H9 (cell line): ENCODE measurements at regions not wholly inside any gene's neighbourhood (a gene's known extent, or its start where the extent isn't known, plus 50 kb on each side); places are given as distances from the start of the nearest gene placed in this dataset.
A peak's percentile ranks its signal among the peaks of the same experiment; 100 is the strongest.

Source experiments
- DNase-seq: peaks from one replicate; pipeline ENCODE4 v3.0.0-alpha.2; 2017
- H2AFZ ChIP-seq: one replicate; pipeline ENCODE4 v1.6.1; 2013; ENCODE audit warnings: mild to moderate bottlenecking, low read length, control low read depth, moderate library complexity
- H2AK5ac ChIP-seq: 2 replicates; pipeline ENCODE4 v1.6.1; 2013; ENCODE audit warnings: low read length, control low read depth, mixed read lengths; ENCODE audit not compliant: insufficient read length
- H2BK120ac ChIP-seq: one replicate; pipeline ENCODE4 v1.6.1; 2013; ENCODE audit warnings: low read depth, mild to moderate bottlenecking, low read length, control low read depth, inconsistent platforms; ENCODE audit not compliant: poor library complexity, severe bottlenecking
- H2BK12ac ChIP-seq: 2 replicates; pipeline ENCODE4 v1.6.1; 2013; ENCODE audit warnings: low read length, control low read depth, mixed read lengths, low read depth; ENCODE audit not compliant: insufficient read length
- H2BK15ac ChIP-seq: 2 replicates; pipeline ENCODE4 v1.6.1; 2013; ENCODE audit warnings: low read depth, low read length, control low read depth
- H2BK20ac ChIP-seq: one replicate; pipeline ENCODE4 v1.6.1; 2013; ENCODE audit warnings: low read depth, mild to moderate bottlenecking, low read length, control low read depth, inconsistent platforms; ENCODE audit not compliant: poor library complexity, severe bottlenecking
- H2BK5ac ChIP-seq: 2 replicates; pipeline ENCODE4 v1.6.1; 2013; ENCODE audit warnings: low read length, control low read depth, mixed read lengths; ENCODE audit not compliant: insufficient read length
- H3K14ac ChIP-seq: 2 replicates; pipeline ENCODE4 v1.6.1; 2013; ENCODE audit warnings: low read length, control low read depth; ENCODE audit not compliant: insufficient read depth
- H3K18ac ChIP-seq: 2 replicates; pipeline ENCODE4 v1.6.1; 2013; ENCODE audit warnings: low read depth, mild to moderate bottlenecking, mixed read lengths, low read length, control low read depth; ENCODE audit not compliant: insufficient read length
- H3K23ac ChIP-seq: 2 replicates; pipeline ENCODE4 v1.6.1; 2013; ENCODE audit warnings: low read length, control low read depth, mixed read lengths, low read depth; ENCODE audit not compliant: insufficient read length
- H3K23me2 ChIP-seq: 2 replicates; pipeline ENCODE4 v1.6.1; 2013; ENCODE audit warnings: low read depth, mild to moderate bottlenecking, mixed read lengths, low read length, control low read depth; ENCODE audit not compliant: insufficient read length, poor library complexity, severe bottlenecking
- H3K27ac ChIP-seq: 2 replicates; pipeline ENCODE4 v1.5.1; 2013; ENCODE audit warnings: low read length, control low read depth, mixed read lengths, low read depth; ENCODE audit not compliant: insufficient read length
- H3K27me3 ChIP-seq: 2 replicates; pipeline ENCODE4 v1.6.1; 2013; ENCODE audit warnings: low read length, control low read depth, inconsistent platforms; ENCODE audit not compliant: insufficient read depth
- H3K4ac ChIP-seq: 2 replicates; pipeline ENCODE4 v1.6.1; 2013; ENCODE audit warnings: low read depth, mild to moderate bottlenecking, control low read depth, inconsistent platforms, low read length, moderate library complexity
- H3K4me1 ChIP-seq: 2 replicates; pipeline ENCODE4 v1.6.1; 2013; ENCODE audit warnings: low read length, control low read depth, inconsistent platforms; ENCODE audit not compliant: insufficient read depth
- H3K4me2 ChIP-seq: 2 replicates; pipeline ENCODE4 v1.6.1; 2013; ENCODE audit warnings: low read length, control low read depth, mixed read lengths; ENCODE audit not compliant: insufficient read length, insufficient read depth
- H3K56ac ChIP-seq: 2 replicates; pipeline ENCODE4 v1.6.1; 2013; ENCODE audit warnings: low read depth, mild to moderate bottlenecking, mixed read lengths, low read length, control low read depth; ENCODE audit not compliant: insufficient read length
- H3K79me1 ChIP-seq: 2 replicates; pipeline ENCODE4 v1.6.1; 2013; ENCODE audit warnings: low read depth, mild to moderate bottlenecking, moderate library complexity, low read length, control low read depth, inconsistent platforms; ENCODE audit not compliant: insufficient read depth, poor library complexity, severe bottlenecking
- H3K79me2 ChIP-seq: 2 replicates; pipeline ENCODE4 v1.6.1; 2013; ENCODE audit warnings: low read length, control low read depth, inconsistent platforms; ENCODE audit not compliant: insufficient read depth
- H3K9ac ChIP-seq: 2 replicates; pipeline ENCODE4 v1.6.1; 2013; ENCODE audit warnings: low read length, control low read depth, mixed read lengths; ENCODE audit not compliant: insufficient read length; ENCODE audit errors: extremely low read depth
- H3K9me3 ChIP-seq: one replicate; pipeline ENCODE4 v1.6.1; 2013; ENCODE audit warnings: low read depth, low read length, inconsistent platforms; ENCODE audit not compliant: control insufficient read depth
- H3T11ph ChIP-seq: one replicate; pipeline ENCODE4 v1.6.1; 2013; ENCODE audit warnings: mild to moderate bottlenecking, low read length, control low read depth, inconsistent platforms
- H4K20me1 ChIP-seq: one replicate; pipeline ENCODE4 v1.6.1; 2013; ENCODE audit not compliant: control insufficient read depth, insufficient read length, insufficient read depth
- H4K5ac ChIP-seq: 2 replicates; pipeline ENCODE4 v1.6.1; 2013; ENCODE audit warnings: low read depth, mild to moderate bottlenecking, mixed read lengths, low read length, control low read depth; ENCODE audit not compliant: insufficient read length
- H4K8ac ChIP-seq: replicated peaks from 2 replicates; pipeline ENCODE4 v1.6.1; 2013; ENCODE audit warnings: low read length, control low read depth, mixed read lengths, low read depth; ENCODE audit not compliant: insufficient read length
- H4K91ac ChIP-seq: 2 replicates; pipeline ENCODE4 v1.6.1; 2013; ENCODE audit warnings: low read depth, mild to moderate bottlenecking, moderate library complexity, mixed read lengths, low read length, control low read depth; ENCODE audit not compliant: insufficient read length
- H3K27ac Mint-ChIP-seq, 3 experiments: 2 replicates in 2 of 3; 3 replicates in 1 of 3; pipeline ENCODE4 v1.8.0; 2020 to 2021; ENCODE audit warnings: mixed read lengths in 3 of 3, mild to moderate bottlenecking in 1 of 3, moderate library complexity in 1 of 3
- H3K27me3 Mint-ChIP-seq: 2 replicates; pipeline ENCODE4 v1.8.0; 2021; ENCODE audit warnings: low read depth, mild to moderate bottlenecking, moderate library complexity, mixed read lengths
- H3K36me3 Mint-ChIP-seq, 3 experiments: 2 replicates in 2 of 3; 3 replicates in 1 of 3; pipeline ENCODE4 v1.8.0; 2020 to 2021; ENCODE audit warnings: low read depth in 3 of 3, mixed read lengths in 3 of 3; ENCODE audit not compliant: insufficient read depth in 1 of 3
- H3K4me1 Mint-ChIP-seq, 2 experiments: 2 replicates each; pipeline ENCODE4 v1.8.0; 2020; ENCODE audit warnings: mixed read lengths in 2 of 2
- H3K4me3 Mint-ChIP-seq, 2 experiments: 2 replicates in 1 of 2; 3 replicates in 1 of 2; pipeline ENCODE4 v1.8.0; 2020 to 2021; ENCODE audit warnings: mild to moderate bottlenecking in 2 of 2, mixed read lengths in 2 of 2, moderate library complexity in 1 of 2
- H3K9me3 Mint-ChIP-seq, 2 experiments: 2 replicates in 1 of 2; 3 replicates in 1 of 2; pipeline ENCODE4 v1.8.0; 2020; ENCODE audit warnings: mild to moderate bottlenecking in 2 of 2, mixed read lengths in 2 of 2, moderate library complexity in 1 of 2
- WGBS: extraction: QIAGEN DNeasy Blood & Tissue Kit; methylation state at CpG from one replicate; pipeline ENCODE4 v1.1.7; 2013; ENCODE audit warnings: missing lambda C conversion rate, low lambda C conversion rate, mixed read lengths; ENCODE audit not compliant: insufficient read length; ENCODE audit errors: extremely low coverage; 5-methylcytosine and 5-hydroxymethylcytosine counted together
- TF ChIP-seq, protein P1 (sequence below): fragments of 200-600 bp; sonication (generic); conservative IDR thresholded peaks from 3 replicates; pipeline ENCODE4 v1.8.0; 2021; ENCODE audit warnings: antibody characterized with exemption, mild to moderate bottlenecking

DNA sequence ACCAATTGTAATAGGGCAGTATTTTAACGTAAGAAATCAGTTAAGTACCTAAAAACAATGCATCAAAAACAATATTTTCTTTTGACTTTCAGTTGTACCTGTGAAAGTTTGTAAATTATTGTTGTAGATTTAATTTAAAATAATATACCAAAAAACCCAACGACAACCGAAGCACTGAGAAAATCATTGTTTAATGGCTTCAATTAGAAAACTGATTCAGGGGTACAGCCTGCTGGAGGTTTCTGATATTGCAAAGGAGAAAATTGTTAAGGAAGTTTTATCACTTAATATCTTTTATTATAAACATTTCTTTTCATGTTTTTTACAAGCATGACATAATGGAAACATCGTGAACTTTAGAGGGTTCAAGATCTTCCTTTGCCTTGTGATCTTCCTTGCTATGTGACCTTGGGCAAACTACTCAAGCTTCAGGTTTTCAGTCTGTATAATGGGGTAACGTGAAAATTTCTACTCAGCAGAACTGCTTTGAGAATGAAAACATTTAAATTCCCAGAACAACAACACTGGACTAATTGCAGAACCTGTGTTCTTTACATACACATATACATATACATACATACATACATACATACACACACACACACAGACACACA, 76.3 kb upstream of the GLS start:
- no peak overlapping the region for H2BK15ac ChIP-seq
- no peak overlapping the region for H3K4ac ChIP-seq
- H3K23ac ChIP-seq = no peak overlapping the region
- H3K4me3 Mint-ChIP-seq = no peak overlapping the region
- peaks cover 31 to 35% of the 10 kb centered on the region in 2 experiments for H3K4me1 Mint-ChIP-seq
- no peak overlapping the region for H4K5ac ChIP-seq
- H3K79me2 ChIP-seq = no peaks in the 10 kb centered on the region
- H2BK120ac ChIP-seq = no peak overlapping the region
- H3K9me3 ChIP-seq = no peaks in the 10 kb centered on the region
- H4K8ac ChIP-seq = no peak overlapping the region
- no peak overlapping the region for H2BK5ac ChIP-seq
- TF ChIP-seq, protein P1, sequence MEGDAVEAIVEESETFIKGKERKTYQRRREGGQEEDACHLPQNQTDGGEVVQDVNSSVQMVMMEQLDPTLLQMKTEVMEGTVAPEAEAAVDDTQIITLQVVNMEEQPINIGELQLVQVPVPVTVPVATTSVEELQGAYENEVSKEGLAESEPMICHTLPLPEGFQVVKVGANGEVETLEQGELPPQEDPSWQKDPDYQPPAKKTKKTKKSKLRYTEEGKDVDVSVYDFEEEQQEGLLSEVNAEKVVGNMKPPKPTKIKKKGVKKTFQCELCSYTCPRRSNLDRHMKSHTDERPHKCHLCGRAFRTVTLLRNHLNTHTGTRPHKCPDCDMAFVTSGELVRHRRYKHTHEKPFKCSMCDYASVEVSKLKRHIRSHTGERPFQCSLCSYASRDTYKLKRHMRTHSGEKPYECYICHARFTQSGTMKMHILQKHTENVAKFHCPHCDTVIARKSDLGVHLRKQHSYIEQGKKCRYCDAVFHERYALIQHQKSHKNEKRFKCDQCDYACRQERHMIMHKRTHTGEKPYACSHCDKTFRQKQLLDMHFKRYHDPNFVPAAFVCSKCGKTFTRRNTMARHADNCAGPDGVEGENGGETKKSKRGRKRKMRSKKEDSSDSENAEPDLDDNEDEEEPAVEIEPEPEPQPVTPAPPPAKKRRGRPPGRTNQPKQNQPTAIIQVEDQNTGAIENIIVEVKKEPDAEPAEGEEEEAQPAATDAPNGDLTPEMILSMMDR = peak; percentile 74
- no peaks in the 10 kb centered on the region for H3K27me3 Mint-ChIP-seq
- H3K14ac ChIP-seq = no peak overlapping the region
- no peak overlapping the region for H4K91ac ChIP-seq
- WGBS = no CpG with 5 or more reads among the region's 5 CpGs
- H3K27ac ChIP-seq = no peak overlapping the region
- H2AK5ac ChIP-seq = no peak overlapping the region
- no peak overlapping the region for H2AFZ ChIP-seq
- H3K23me2 ChIP-seq = no peaks in the 10 kb centered on the region
- no peak overlapping the region for H2BK20ac ChIP-seq
- H3T11ph ChIP-seq = no peak overlapping the region
- H3K56ac ChIP-seq = no peak overlapping the region
- no peak overlapping the region for H3K9ac ChIP-seq
- no peak overlapping the region for H3K4me2 ChIP-seq
- no peak overlapping the region for H3K18ac ChIP-seq
- H3K9me3 Mint-ChIP-seq = no peaks in the 10 kb centered on the region
- H3K27me3 ChIP-seq = no peaks in the 10 kb centered on the region
- DNase-seq = no peak
- H4K20me1 ChIP-seq = no peaks in the 10 kb centered on the region
- no peaks in the 10 kb centered on the region for H3K79me1 ChIP-seq
- no peak overlapping the region; a peak in 1 of 7 replicates for H3K27ac Mint-ChIP-seq
- H2BK12ac ChIP-seq = no peak overlapping the region
- no peaks in the 10 kb centered on the region for H3K36me3 Mint-ChIP-seq
- H3K4me1 ChIP-seq = peaks cover 3% of the 10 kb centered on the region
